ENCODE measurements at regions not wholly inside any gene's neighbourhood (a gene's known extent, or its start where the extent isn't known, plus 50 kb on each side); places are given as distances from the start of the nearest gene placed in this dataset.

GRCh38 chr4:156557920-156558319 is 413.7 kb downstream of the PDGFC start:
- H3K36me3 ChIP-seq, result no peaks in the 10 kb centered on the region
- no peak for ATAC-seq
- no peak overlapping the region for H3K4me3 ChIP-seq
- H3K27me3 ChIP-seq (ENCODE audit: low read depth), result no peaks in the 10 kb centered on the region
- H3K27ac ChIP-seq, result no peak overlapping the region
- DNase-seq, result no peak
- TF ChIP-seq CTCF (IDR thresholded peaks at IDR 0.05), result no peak
- H3K9me3 ChIP-seq, result no peaks in the 10 kb centered on the region
- intact Hi-C loops (cut with DNase I), result no loop called here
- H3K4me1 ChIP-seq, result no peaks in the 10 kb centered on the region

- no peak for DNase-seq
- H3K36me3 ChIP-seq, result no peaks in the 10 kb centered on the region
- no peaks in the 10 kb centered on the region for H3K9me3 ChIP-seq
- ATAC-seq, result no peak
- no peak for TF ChIP-seq CTCF (IDR thresholded peaks at IDR 0.05)
- intact Hi-C loops (cut with DNase I), result no loop called here
- H3K4me3 ChIP-seq, result no peak overlapping the region
- no peak overlapping the region for H3K27ac ChIP-seq
- no peaks in the 10 kb centered on the region for H3K27me3 ChIP-seq (ENCODE audit: low read depth)
- no peaks in the 10 kb centered on the region for H3K4me1 ChIP-seq
Measured at GRCh38 chr4:156556336-156556735, 415.3 kb downstream of the PDGFC start.

GRCh38 chr4:156553659-156554058 is 417.9 kb downstream of the PDGFC start:
- intact Hi-C loops (cut with DNase I), result no loop called here
- Histone ChIP-seq H3K9me3 (no peaks in the 10 kb centered on the region), H3K4me3 (no peak overlapping the region), H3K27me3 (ENCODE audit: low read depth) (no peaks in the 10 kb centered on the region), H3K4me1 (no peaks in the 10 kb centered on the region), H3K27ac (no peak overlapping the region), H3K36me3 (no peaks in the 10 kb centered on the region)
- DNase-seq (no peak), ATAC-seq (no peak)
- TF ChIP-seq CTCF (IDR thresholded peaks at IDR 0.05), result no peak

- DNase-seq (no peak), ATAC-seq (no peak)
- H3K36me3 ChIP-seq, result no peaks in the 10 kb centered on the region
- intact Hi-C loops (cut with DNase I), result no loop called here
- no peak overlapping the region for H3K4me3 ChIP-seq
- TF ChIP-seq CTCF (IDR thresholded peaks at IDR 0.05), result no peak
- H3K27ac ChIP-seq, result no peak overlapping the region
- H3K9me3 ChIP-seq, result no peaks in the 10 kb centered on the region
- no peaks in the 10 kb centered on the region for H3K27me3 ChIP-seq (ENCODE audit: low read depth)
- H3K4me1 ChIP-seq, result no peaks in the 10 kb centered on the region
Measured at GRCh38 chr4:156547891-156548290, 423.7 kb downstream of the PDGFC start.

GRCh38 chr4:156547439-156547838 is 424.2 kb downstream of the PDGFC start:
- ATAC-seq (no peak), DNase-seq (no peak)
- intact Hi-C loops (cut with DNase I), result no loop called here
- Histone ChIP-seq H3K4me3 (no peak overlapping the region), H3K4me1 (no peaks in the 10 kb centered on the region), H3K9me3 (no peaks in the 10 kb centered on the region), H3K36me3 (no peaks in the 10 kb centered on the region), H3K27me3 (ENCODE audit: low read depth) (no peaks in the 10 kb centered on the region), H3K27ac (no peak overlapping the region)
- no peak for TF ChIP-seq CTCF (IDR thresholded peaks at IDR 0.05)
